Hematopoietic multipotent progenitor cell treated with erythropoietin and hydrocortisone succinate and interleukin-3 and kit ligand, for 8 days (in vitro differentiated cells): ENCODE measurements at regions not wholly inside any gene's neighbourhood (a gene's known extent, or its start where the extent isn't known, plus 50 kb on each side); places are given as distances from the start of the nearest gene placed in this dataset.

Source experiments
- DNase-seq: peaks from one replicate; pipeline ENCODE4 v3.0.0-alpha.2; 2015

GRCh38 chr9:99327667-99328066 is 105.6 kb downstream of the SEC61B start:
- no peak for DNase-seq

GRCh38 chr9:99335280-99335679 is 113.2 kb downstream of the SEC61B start:
- DNase-seq, result no peak

GRCh38 chr9:99336005-99336404 is 113.9 kb downstream of the SEC61B start:
- DNase-seq, result no peak

- DNase-seq, result no peak
Measured at GRCh38 chr9:99336531-99336930, 114.4 kb downstream of the SEC61B start.

DNA sequence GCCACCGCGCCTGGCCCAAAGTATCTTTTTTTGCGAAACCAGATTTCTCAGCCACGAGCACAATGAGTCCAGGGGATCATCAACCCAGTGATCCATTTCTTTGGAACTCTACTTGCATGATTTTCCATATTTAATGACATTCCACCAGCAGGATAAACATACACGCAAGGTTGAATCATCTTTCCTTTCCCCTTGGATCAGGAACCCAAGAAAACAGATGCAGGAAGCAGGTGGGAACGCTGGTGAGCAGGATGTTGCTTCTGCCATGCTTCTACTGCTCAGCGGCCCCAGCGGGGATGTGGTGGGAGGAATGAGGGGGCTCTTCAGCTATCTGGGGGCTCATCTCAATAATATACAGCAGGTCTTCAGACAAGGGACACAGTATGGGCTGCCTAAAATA is 118.2 kb downstream of the SEC61B start:
- DNase-seq, result no peak

- DNase-seq, result no peak
Measured at GRCh38 chr9:99341686-99342085, 119.6 kb downstream of the SEC61B start.

- no peak for DNase-seq
Measured at GRCh38 chr9:99345451-99345850, 123.4 kb downstream of the SEC61B start.

DNA sequence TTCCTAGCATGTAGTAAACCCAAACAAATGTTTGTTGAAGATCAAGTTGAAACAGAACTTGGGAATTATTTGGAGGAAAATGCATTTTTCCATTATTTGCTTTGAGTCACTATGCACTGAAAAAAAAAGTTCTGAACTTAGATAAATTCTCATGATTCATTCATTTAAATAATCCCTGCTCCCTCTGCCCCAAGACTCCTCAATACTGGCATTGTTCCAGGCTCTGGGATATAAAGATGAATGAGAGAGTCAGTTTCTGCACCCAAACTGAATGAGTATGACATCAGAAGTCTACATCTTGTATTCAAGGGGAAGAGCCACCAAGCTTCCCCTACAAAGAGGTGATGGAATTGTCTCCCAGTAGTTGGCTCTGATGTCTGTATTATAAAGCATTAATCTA is 123.9 kb downstream of the SEC61B start:
- no peak for DNase-seq

DNA sequence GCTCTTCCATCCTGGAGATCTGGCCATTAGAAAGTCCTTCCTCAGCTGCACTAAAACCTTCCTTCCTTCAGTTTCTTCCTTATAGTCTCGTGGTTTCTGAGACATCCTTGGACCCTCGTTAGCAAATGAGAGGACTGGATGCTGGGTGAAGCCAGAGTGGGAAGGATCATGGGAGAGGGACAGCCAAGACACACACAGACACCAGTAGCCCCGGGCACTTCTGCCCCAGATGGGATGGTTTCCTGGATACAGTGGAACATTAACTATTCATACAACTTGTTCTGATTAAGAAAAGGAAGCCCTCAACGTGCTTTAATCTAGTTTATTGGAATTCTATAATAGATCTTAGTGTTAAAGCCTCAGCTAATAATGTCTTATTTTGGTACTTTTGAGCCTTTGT is 125.5 kb downstream of the SEC61B start:
- DNase-seq, result no peak

DNA sequence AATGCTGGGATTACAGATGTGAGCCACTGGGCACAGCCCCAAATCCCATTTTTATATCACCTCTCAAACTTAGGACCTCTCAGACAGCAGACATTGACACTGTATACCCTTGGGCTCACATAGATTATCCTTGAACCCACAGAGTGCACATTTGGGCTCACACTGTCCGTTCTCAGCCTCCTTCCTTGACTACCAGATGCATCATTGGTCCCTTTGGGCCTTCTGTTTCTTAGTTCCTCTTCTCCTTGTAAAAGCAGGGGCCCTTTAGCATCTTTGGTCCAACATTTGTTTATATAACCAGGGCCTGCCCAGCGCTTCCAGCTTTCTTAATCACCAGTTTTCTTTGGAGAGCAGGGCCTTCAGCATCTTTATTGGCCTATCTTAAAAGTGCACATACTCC is 126.2 kb downstream of the SEC61B start:
- no peak for DNase-seq

GRCh38 chr9:99349870-99350269 is 127.8 kb downstream of the SEC61B start:
- DNase-seq, result no peak

DNA sequence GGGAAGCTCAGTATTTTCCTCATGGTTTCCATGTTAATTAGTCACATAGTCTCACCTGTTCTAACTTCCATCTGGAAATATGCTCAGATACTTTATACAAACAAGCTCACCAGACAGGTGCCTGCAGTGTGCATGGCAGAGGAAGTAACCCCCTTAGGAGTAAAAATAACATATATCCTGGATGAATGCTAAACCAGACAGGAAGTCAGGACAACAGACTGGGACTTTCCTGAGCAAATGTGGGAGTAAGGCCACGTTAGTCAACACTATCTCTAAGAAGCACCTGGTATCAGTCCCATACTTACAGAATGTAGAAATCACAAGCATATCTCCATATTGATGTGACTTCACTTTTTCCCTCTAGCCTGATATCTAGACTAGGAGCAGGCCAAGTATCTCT is 128.4 kb downstream of the SEC61B start:
- DNase-seq, result no peak

- DNase-seq, result no peak
Measured at GRCh38 chr9:99351647-99352046, 129.6 kb downstream of the SEC61B start.

DNA sequence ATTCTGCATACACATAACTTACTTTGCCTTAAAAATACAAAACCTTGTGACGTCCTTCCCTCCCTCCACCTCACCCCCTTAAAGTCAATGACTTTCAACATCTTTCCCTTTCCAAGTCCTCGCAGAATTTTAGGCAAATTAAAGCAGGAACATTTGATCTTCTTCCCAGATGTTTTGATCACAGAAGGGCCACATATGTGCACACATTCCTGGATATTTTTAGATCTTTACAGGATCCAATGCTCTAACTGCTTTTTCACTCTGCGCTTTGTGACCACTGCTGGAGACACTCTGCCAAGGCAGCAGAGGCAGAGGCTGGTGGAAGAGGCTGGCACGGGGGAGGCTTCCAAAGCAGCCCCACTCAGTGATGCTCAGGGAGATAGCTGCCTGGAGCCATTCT is 130.7 kb downstream of the SEC61B start:
- DNase-seq, result no peak

DNA sequence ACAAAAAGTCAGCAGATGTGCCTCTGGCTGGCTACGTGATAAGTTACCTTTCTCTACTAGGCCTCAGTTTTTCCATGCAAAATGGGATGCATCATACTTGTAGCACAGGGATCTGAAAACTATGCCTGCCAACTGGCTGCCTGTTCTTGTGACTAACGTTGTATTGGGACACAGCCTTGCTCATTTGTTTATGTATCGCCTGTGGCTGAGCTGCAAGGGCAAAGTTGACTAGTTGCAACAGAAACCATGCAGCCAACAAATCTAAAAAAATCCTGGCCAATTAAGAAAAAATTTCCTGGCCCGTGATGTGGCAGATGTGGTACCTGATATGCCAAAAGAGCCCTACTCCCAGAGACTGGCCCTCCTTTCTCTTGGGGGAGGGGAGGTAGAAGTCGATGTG is 131.3 kb downstream of the SEC61B start:
- DNase-seq, result no peak

- DNase-seq, result no peak
Measured at GRCh38 chr9:99354104-99354503, 132.0 kb downstream of the SEC61B start.

- no peak for DNase-seq
Measured at GRCh38 chr9:99356512-99356971, 134.5 kb downstream of the SEC61B start.

GRCh38 chr9:99357575-99357974 is 135.5 kb downstream of the SEC61B start:
- DNase-seq, result no peak

GRCh38 chr9:99358668-99359067 is 136.6 kb downstream of the SEC61B start:
- DNase-seq, result no peak

GRCh38 chr9:99359336-99359735 is 137.3 kb downstream of the SEC61B start:
- DNase-seq, result no peak

- no peak for DNase-seq
Measured at GRCh38 chr9:99360026-99360425, 137.9 kb downstream of the SEC61B start.

- no peak for DNase-seq
Measured at GRCh38 chr9:99361817-99362216, 139.7 kb downstream of the SEC61B start.

DNA sequence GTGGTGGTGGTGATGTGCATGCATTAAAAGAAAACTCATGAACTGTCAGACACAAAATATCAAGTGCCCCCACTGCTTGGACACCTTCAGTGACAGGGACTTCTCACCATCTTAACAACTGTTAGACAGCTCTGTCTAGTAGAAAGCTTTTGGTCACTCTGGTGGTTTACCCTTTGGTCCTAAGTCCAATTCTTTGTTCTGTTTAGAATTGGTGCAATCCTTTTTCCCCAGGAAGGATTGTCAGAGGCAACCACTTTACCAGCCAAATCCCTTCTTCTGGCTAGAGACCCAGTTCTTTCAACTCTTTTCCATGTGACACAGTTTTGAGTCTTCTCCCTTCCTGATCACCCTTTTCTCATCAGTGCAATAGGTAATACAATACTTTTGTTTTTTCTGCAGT is 140.2 kb downstream of the SEC61B start:
- no peak for DNase-seq

DNA sequence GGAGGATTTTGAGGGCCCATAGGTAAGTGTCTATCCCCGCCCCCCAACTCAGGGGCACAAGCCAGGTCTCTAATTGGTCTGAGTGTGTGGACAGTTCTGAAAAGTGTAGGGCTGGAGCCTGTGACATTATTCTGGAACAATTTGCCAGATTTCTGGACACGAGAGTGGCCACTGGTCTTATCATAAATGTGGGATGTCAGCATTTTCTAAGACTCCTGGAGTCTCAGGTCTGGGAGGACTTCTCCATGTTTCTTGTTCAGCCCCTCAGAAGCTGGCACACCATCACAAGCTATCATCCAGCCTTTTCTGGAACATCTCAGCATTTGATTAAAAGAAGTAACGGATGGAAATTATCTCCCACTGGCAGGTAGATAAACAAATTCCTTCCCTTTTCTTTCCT is 141.4 kb downstream of the SEC61B start:
- DNase-seq, result no peak

- DNase-seq, result no peak
Measured at GRCh38 chr9:99365233-99365980, 143.3 kb downstream of the SEC61B start.
